Osteocyte (in vitro differentiated cells): ENCODE measurements at regions not wholly inside any gene's neighbourhood (a gene's known extent, or its start where the extent isn't known, plus 50 kb on each side); places are given as distances from the start of the nearest gene placed in this dataset.

Source experiments
- DNase-seq: peaks from one replicate; pipeline ENCODE4 v3.0.0; 2021; ENCODE audit warnings: mixed read lengths; ENCODE audit not compliant: unreplicated experiment; ENCODE audit errors: extremely low spot score
- H3K27ac Mint-ChIP-seq: one replicate; pipeline ENCODE4 v1.8.0; 2021; ENCODE audit warnings: mild to moderate bottlenecking, mixed read lengths; ENCODE audit not compliant: unreplicated experiment
- H3K27me3 Mint-ChIP-seq: one replicate; pipeline ENCODE4 v1.8.0; 2021; ENCODE audit warnings: mixed read lengths; ENCODE audit not compliant: unreplicated experiment
- H3K36me3 Mint-ChIP-seq: one replicate; pipeline ENCODE4 v1.8.0; 2021; ENCODE audit warnings: mixed read lengths; ENCODE audit not compliant: unreplicated experiment
- H3K4me1 Mint-ChIP-seq: one replicate; pipeline ENCODE4 v1.8.0; 2021; ENCODE audit warnings: mixed read lengths; ENCODE audit not compliant: unreplicated experiment
- H3K4me3 Mint-ChIP-seq: one replicate; pipeline ENCODE4 v1.8.0; 2021; ENCODE audit warnings: mild to moderate bottlenecking, moderate library complexity, mixed read lengths; ENCODE audit not compliant: unreplicated experiment
- H3K9me3 Mint-ChIP-seq: one replicate; pipeline ENCODE4 v1.8.0; 2021; ENCODE audit warnings: mixed read lengths; ENCODE audit not compliant: unreplicated experiment
- CTCF ChIP-seq: fragments of 200-600 bp; sonication (generic); IDR thresholded peaks from 2 replicates; pipeline ENCODE4 v1.5.0; 2021; ENCODE audit warnings: antibody characterized with exemption, mild to moderate bottlenecking, moderate library complexity

DNA sequence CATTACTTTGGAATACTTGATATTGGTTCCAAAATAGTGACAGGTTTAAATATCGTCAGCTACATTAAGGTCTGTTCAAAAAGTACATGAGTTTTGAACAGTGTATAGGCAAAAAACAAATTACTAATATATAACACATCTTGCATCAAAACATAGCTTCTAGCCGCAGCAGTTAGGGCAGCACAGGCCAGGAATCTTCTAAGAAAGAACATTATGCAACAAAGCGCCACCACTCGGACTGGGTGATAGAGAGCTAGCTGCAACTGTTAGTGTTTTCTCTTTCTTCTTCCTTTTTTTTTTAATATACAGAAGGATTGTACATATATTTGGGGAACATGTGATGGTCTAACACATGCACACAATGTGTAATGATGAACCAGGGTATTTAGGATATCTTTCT, 504.5 kb downstream of the NR2F1-AS1 start:
- H3K27ac Mint-ChIP-seq: no peak overlapping the region

DNA sequence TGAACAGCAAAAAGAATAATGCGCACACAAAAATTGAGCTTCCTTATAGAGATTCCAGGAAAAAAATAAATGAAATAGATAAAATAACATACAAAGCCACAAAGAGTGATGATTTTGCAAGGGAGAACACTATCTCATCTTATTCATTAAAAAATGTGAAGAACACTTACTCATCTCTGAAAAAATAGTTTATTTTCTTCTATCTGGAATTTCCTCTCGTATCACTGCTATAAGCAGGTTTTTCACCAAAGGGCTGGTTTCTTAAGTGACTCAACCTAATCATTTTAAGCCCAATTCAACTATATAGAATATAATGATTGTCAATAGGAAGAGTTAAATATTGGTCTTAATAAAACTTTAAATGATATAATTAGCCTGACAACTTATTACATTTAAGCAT, 504.9 kb downstream of the NR2F1-AS1 start:
- TF ChIP-seq CTCF: no peak

More for the DNA sequence above, 504.5 kb downstream of the NR2F1-AS1 start:
- no peak for DNase-seq
- Mint-ChIP-seq H3K4me3 (no peak overlapping the region), H3K9me3 (no peaks in the 10 kb centered on the region), H3K27me3 (no peaks in the 10 kb centered on the region), H3K36me3 (no peaks in the 10 kb centered on the region), H3K4me1 (peaks cover 51% of the 10 kb centered on the region)
- TF ChIP-seq CTCF: no peak

DNA sequence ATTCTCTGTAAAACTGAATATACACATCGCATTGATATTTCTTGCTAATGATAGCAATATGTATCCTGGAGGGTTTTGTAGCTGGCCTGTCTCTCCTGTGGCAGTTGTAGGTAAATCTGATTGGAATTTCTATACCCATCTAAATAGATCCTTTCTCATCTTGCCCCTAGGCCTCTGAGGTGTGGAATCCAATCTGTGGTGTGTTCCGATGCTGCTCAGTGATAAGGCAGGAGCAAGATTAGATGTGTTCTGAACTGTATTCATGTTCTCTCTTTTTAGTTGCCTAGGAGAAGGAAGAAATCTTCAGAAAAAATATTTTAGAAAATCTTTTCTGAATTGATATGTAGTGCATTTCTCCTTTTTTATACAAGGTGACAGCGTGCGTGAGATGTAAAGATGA, 507.5 kb downstream of the NR2F1-AS1 start:
- Mint-ChIP-seq H3K9me3 (no peaks in the 10 kb centered on the region), H3K27ac (no peak overlapping the region), H3K4me3 (no peak overlapping the region), H3K36me3 (no peaks in the 10 kb centered on the region), H3K27me3 (no peaks in the 10 kb centered on the region), H3K4me1 (peaks cover 37% of the 10 kb centered on the region)
- TF ChIP-seq CTCF: no peak
- no peak for DNase-seq

More for the DNA sequence above, 504.9 kb downstream of the NR2F1-AS1 start:
- Mint-ChIP-seq H3K27ac (peak overlapping the region; percentile 10), H3K9me3 (no peaks in the 10 kb centered on the region), H3K4me3 (no peak overlapping the region), H3K27me3 (no peaks in the 10 kb centered on the region), H3K4me1 (peaks cover 51% of the 10 kb centered on the region), H3K36me3 (no peaks in the 10 kb centered on the region)
- no peak for DNase-seq

GRCh38 chr5:93072831-93073459, 508.1 kb downstream of the NR2F1-AS1 start:
- H3K4me3 Mint-ChIP-seq: no peak overlapping the region
- no peak overlapping the region for H3K27ac Mint-ChIP-seq
- DNase-seq: no peak
- no peak for TF ChIP-seq CTCF
- no peaks in the 10 kb centered on the region for H3K36me3 Mint-ChIP-seq
- H3K4me1 Mint-ChIP-seq: peaks cover 31% of the 10 kb centered on the region
- H3K27me3 Mint-ChIP-seq: no peaks in the 10 kb centered on the region
- H3K9me3 Mint-ChIP-seq: no peaks in the 10 kb centered on the region

DNA sequence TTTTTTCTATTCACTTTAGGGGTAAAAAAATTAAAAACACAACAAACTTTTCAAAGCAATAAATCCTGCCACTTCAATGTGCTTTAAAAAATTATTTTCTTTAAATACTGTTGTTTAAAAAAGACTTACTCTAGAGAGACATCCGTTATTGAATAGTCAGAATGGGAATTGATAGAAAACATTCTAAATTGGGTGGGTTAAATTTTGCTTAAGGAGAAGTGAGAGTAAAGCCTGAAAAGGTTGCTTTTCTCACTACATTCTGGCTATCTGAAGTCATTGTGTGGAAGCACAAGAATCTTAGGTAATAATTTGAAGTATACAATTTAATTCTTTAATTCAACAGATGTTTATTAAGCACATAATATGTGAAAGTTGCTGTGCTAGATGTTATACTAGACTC, 509.3 kb downstream of the NR2F1-AS1 start:
- no peak overlapping the region for H3K4me3 Mint-ChIP-seq
- H3K9me3 Mint-ChIP-seq: no peaks in the 10 kb centered on the region
- H3K4me1 Mint-ChIP-seq: peaks cover 20% of the 10 kb centered on the region
- DNase-seq: no peak
- no peaks in the 10 kb centered on the region for H3K27me3 Mint-ChIP-seq
- no peak overlapping the region for H3K27ac Mint-ChIP-seq
- H3K36me3 Mint-ChIP-seq: no peaks in the 10 kb centered on the region
- no peak for TF ChIP-seq CTCF
